ENCODE measurements at regions not wholly inside any gene's neighbourhood (a gene's known extent, or its start where the extent isn't known, plus 50 kb on each side); places are given as distances from the start of the nearest gene placed in this dataset.

DNA sequence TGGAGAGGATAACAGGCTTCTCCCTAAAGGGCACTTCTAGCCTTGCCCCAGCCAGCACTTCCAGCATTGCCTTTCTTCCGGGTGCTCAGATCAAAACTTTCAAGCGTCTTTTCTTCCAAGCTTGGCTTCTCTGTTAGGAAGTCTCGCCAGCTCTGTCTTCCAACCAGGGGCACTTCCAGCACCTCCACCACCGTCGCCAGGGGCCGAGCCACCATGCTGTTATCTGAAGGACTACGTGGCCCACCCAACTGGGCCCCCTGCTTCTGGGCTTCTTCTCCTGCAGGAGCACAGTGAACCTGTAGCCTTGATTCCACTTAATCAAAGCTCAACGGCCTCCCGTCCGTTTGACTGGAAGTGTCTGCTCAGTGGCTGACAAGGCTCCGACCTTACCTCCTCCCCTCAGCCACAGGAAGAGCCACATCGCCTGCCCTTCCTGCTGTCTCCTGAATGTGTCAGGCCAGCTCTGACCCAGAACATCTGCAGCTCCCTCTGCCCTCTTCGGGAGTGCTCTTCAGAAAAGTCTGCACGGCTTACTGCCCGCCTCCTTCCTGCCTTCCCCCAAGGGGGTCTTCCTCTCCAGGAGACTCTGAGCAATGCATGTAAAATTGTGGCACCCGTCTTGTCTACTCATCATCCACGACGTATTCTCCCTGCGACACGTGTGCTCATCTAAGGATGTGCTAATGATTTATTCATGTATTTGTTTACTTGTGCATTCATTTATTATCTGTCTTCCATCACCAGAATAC is 527.0 kb downstream of the CDH26 start:
- DNase-seq = no peak

DNA sequence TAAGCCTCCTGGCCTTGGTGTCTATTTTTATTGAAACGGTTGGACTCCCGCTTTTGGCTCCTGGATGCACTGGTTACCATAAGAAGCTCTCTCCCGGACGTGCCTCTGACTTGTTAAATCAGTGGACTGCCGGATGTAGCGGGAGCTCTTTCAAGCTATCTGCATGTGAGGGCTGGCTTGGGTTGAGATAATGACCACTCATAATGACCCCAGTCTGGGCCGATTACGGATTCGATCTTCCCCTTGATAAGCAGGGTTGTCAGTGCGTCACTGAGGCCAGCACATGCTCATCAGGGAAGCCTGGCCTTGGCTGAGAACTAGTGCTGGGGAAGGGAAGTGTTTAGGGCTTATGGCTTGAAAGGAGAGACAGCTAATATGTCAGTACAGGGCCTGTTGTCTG is 528.1 kb downstream of the CDH26 start:
- DNase-seq = no peak

DNA sequence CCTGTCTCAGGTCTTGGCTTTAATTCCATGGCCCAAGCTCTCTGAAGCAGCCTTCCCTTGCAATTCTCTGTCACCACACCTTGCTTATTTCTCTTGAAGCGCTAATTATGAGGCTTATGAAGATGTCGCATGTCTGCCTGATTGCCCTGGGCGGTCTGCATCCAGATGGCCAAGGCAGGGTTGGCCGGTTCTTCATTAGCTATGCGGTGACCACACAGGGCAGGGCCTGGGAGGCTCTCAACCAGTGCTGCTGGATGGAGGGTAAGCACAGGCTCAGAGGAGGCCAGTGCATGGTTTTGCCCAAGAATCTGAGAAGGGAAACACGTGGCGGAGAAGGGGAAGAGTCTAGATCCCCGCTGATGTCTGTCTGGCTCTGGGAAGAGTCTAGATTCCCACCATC is 528.7 kb downstream of the CDH26 start:
- DNase-seq = no peak

DNA sequence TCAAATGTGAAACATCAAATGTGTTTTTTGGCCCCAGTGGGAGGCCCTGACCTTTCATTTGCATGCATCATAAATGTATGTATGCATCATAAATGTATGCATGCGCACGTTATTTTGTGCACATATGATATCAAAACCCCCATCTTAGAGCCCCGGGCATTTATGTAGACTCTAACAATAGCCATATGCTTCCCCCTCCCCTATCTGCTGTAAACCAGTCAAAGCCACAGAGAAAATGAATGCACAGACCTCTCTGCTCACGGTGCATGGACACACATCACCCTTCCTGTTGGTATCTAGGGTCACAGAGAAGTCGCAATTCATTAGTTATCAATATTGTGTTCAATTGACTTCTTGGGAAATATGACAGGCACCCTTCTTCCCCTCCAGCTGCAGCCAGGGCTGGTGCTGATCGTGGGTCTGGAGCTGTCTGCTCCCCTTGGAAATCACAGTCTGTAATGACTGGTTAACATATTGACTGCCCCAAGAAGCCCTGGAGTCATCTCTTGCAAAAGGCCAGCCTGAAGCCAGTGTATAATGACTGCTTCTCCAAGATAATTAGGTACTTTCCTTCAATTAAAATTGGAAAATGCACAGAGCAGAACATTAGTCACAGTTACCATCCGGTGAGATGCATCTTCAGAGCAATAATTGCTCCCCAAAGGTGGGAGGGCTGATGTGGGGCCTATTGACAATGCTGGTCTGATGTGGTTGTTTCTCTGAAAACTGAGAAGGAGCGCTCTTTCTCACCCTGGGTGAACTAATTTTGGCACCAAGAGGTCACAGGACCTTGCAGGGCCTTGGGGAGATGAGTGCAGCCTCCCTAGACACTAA is 532.2 kb downstream of the CDH26 start:
- DNase-seq = no peak

DNA sequence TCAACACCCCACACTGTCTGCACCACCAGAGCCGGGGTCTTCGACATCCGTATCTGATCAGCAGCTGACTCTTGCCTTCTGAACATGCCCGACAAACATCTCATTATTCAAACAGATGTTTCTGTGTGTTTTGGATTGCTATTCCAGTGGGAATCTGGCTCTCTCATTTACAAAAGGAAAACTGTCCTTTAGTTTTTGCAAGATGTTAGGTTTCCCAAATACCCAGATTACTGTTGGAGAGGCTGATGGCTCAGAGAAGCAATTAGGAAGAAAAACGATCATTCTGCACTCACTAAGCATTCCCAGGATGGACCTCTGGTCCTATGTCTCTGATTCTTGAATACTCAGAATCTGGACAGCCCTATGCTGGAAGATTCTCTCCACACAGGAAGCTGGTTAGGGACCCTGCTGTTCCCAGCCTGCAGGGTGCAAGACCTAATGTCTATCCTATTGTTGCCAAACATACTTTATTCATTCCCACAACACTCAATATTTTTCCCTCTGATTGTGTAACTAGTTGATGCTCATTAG is 532.9 kb downstream of the CDH26 start:
- DNase-seq = no peak

DNA sequence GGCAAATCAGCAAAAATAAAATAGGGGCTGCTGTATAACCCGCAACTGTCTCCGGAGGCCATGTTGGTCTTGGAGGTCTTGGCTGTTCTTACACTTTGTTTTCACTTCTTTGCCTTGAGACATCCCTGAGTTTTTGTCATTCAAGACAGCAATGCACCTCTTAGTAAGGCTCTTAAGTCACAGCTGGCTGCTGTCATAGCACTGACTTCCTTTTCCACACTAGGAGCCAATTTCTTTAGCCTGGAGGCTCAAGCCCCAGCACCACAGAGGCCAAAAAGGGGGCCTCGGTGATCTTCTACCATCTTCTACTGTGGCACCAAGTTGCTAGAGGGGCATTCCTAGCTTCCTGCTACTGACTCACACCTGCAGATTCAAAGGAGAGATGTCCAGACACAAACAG is 536.3 kb downstream of the CDH26 start:
- no peak for DNase-seq

DNA sequence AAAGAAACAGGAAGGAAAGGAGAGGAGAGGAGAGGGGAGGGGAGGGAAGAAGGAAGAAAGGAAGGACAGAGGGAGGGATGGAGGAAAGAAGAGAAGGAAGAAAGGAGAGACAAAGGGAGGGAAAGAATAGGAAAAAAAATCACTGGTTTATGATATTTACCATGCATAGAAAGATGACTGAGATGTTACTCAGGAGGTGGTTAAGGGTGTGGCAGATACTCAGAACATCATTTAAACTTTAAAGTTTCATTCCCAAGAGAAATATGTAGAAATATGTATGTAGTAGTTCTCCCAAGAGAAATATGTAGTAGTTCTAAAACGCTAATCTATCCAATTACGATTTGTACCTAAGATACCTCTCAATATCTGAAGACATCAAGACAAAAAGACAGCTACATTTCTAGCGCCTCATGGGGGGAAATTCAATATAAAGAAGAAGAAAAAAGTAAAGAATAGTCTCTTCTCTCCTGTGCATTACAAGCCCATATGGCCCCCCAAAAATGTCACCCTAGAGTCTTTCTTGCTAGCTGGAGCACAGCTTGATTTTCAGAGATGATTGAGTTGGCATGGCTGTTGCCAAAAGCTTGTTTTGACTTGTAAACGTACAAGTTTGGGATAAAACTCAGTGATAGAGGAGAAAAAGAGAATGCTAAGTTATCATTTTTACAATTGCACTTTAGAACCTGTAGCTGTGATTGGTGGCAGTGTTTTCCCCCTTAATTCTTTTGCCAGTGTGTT is 539.2 kb downstream of the CDH26 start:
- DNase-seq = no peak

DNA sequence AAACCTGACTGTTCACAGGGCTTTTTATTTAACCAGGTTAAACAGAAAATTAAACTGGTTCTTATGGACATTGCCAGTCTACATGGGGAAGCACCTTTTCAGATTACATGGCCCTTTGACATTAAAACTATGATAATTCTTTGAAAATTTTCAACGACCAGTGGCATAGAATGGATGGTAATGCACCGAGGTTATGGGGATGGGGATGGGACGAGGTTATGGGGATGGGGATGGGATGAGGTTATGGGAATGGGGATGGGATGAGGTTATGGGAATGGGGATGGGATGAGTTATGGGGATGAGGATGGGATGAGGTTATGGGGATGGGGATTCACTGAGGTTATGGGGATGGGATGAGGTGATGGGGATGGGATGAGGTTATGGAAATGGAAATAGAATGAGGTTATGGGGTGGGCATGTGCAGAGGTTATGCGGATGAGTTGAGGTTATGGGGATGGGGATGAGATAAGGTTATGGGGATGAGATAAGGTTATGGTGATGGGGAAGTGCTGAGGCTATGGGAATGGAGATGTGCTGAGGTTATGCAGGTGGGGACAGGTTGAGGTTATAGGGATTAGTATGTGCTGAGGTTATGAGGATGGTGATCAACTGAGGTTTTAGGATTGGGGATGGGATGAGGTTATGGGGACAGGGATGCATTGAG is 541.9 kb downstream of the CDH26 start:
- DNase-seq = no peak

DNA sequence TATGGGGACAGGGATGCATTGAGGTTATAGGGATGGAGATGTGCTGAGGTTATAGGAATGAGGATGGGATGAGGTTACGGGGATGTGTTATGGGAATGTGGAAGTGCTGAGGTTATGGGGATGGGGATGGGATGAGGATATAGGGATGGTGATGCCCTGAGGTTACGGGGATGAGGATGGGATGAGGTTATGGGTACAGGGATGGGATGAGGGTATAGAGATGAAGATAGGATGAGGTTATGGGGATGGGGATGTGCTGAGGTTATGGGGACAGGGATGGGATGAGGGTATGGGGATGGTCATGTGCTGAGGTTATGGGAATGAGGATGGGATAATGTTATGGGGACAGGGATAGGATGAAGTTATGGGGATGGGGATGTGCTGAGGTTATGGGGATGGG is 542.8 kb downstream of the CDH26 start:
- DNase-seq = no peak

DNA sequence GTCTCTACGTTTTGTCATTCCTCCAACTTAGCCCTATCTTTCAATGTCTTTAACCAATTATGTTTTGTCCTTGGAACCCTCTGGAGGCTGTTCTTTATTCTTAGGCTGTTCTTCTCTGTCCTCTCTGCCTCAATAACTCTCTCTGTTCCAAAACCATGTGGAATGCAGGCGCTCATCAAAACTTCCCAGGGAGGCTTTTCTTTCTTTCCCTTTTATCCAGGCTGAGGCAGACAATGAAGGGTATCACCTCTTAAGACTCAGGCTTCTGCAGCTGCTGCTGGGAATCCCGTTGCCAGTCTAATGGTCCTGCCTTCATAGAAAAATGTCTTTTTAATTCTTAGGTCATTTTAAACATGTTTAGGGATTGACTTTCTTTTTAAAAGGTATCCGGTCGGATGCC is 544.7 kb downstream of the CDH26 start:
- DNase-seq = no peak

DNA sequence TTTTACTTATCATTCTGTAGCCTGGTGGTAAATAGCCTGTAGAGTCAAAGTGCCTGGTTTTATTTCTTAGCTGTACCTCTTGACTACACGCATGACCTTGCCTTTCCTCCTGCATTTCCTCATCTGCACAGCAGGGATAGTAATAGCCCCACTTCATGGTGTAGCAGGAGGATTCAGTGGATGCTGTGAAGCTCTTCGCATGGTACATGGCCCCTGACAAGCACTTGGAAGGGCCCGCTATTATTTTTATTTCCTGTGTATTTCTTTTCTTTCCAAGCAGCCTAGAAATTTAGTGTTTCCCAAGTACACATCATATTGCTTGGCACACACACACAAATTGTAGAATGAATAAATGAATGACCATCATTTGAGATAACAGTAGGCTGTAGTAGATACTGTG is 547.2 kb downstream of the CDH26 start:
- no peak for DNase-seq

DNA sequence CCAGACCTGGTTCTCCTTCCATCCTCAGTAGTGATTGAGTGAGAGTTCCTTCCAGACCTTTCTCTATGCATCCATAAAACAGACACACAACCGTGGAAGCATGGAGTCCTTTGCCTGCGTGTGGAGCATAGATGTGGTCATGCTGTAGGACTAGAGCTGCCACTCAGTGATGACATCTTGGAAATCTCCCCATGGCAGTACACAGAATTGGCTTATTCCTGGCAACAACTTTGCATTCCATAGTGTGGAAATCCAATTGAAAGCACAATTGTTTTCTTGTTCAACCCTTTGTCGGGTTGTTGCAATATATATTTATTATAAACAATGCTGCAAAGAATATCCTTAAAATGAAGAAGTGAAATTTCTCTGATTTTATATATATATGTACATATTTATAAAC is 547.8 kb downstream of the CDH26 start:
- DNase-seq = no peak

DNA sequence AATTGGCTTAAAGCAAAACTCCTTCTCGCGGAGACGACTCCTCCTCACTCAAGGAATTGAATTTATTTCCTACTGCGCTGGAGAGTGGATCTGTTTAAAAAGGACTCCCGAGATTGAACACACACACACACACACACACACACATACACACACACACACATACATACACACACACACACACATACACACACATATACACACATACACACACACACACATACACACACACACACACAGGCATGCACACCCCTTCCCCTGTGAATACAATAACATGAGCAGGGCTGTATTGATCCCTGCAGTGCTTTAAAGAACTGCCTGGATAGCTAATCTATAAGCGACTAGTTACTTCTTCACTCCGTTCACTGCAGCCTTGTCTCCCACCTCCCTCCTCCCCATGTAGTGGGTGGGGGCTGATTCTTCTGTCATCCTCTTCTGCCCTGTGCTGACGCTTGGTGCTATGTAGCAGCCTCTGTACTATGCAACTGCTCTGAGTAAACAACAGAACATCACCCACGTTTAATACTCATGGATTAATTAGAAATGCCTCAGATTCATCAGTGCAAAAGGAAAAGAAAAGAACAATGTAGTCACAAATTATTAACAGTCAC is 549.0 kb downstream of the CDH26 start:
- DNase-seq = no peak

DNA sequence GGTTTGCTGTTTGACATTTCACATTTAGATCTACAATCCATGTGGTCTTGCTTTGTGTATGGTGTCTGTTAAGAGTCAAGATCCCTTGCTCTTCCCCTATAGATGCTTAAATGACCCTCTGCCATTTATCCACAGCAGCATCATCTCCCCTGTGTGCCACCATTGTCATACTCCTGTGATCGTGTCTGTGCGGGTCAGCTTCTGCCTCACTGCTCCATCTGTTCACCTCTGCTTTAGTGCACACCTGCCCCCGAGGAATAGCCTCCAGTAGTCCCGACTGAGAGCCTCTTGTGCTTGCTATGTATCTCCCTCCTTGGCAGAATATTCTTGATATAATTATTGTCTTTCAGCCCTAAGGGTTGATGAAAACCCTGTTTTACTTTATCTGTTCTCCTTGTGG is 551.2 kb downstream of the CDH26 start:
- no peak for DNase-seq

DNA sequence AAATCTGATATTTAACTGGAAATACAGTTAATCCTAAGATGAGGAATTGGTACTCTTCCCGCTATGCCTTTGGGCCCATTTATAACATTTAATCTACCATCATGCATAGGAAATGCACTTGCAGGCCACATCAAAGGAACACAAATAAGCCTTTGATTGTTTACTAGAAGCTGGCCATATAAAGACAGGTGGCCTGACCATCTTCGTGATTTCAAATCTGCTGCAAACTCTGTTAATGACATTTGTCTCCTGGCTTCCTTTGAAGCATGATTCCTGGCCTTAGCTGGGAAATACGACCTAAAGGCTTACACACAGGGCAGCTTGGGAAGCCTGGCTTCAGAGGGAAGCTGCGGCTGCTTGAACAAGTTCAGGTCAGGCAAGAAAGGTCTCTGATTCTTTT is 552.1 kb downstream of the CDH26 start:
- no peak for DNase-seq

DNA sequence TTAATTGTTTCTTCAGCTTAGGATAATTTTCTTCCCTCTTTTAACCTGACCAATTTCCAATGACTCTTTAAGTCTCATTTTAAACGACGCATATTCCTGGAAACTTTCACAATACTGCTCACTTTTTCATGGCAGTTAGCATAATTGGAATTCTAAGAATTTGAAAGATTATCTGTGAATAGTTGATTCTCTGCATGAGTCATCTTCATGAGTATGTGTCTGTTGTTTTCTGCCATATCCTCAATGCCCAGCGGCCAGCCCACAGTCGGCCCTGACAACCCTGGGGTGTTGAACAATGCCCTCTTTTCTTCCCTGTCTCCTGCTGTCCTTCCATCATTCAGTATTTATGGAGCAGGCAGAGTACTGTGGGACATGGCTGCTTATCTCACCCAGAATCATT is 554.2 kb downstream of the CDH26 start:
- DNase-seq = no peak

DNA sequence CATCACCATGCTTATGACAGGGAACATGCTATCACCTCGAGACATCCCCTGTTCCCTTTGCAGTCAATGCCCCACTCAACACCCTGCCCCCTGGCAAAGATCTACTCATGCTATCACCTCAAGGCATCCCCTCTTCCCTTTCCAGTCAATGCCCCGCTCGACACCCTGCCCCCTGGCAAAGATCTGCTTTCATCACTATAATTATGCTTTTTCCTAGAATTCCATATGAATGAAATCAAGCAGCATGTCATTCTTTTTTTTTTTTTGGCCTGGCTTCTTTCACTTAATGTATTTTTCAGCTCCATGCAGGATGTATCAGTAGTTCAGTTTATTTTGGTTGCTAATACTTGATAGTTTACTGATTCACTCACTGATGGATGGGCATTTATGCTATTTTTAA is 554.9 kb downstream of the CDH26 start:
- no peak for DNase-seq

DNA sequence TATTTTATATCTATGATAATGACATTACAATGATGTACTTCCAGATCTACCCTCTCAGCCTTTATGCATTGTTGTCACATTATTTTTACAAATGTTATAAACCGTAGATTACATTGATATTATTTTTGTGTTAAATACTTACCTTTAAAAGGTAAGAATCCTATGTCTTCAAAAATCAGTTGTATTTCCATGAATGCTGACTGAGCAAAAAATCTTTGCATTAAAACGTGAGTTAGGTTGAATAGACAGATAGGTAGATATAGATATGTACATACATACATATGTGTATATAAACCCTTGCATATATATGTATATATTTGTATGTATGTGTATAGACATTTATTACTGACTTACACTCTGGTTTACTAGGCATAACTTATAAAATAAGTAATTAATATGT is 558.2 kb downstream of the CDH26 start:
- no peak for DNase-seq

DNA sequence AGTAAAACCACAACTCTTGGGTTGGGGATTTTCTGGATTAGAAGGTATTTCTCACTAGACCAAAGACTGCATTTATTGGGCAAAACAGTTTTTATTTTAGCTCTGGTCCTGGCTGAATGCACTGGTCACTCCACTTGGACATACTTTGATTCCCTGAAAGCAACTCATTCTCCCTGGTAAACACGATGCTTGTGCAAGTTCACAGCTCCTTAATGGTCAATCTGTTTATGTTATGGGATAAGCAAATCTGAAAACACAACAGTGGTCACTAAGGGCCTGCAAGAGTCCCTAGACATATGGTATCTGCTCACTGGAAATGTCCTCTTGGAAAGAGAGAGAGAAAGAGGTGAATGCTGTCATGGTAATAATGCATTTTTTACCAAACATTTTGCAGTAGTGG is 559.8 kb downstream of the CDH26 start:
- DNase-seq = no peak

DNA sequence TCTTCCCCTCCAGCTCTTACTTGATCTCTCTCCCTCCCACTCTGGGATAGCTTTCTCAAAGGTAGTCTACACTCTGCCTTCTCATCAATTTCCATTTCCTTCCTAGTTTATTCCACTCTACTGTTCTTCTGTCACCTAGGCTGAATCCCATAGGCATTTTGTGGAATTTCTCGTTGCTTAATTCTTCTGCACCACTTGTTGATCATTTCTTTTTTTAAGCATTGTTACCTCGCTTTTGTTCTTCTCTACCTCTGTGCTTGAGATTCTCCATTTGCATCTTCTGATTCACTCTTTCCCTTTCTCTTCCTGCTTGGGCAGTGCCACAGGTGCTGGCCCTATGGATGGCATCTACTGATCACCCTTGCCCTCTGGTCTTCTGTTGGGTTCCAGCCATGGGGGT is 567.2 kb downstream of the CDH26 start:
- DNase-seq = no peak

DNA sequence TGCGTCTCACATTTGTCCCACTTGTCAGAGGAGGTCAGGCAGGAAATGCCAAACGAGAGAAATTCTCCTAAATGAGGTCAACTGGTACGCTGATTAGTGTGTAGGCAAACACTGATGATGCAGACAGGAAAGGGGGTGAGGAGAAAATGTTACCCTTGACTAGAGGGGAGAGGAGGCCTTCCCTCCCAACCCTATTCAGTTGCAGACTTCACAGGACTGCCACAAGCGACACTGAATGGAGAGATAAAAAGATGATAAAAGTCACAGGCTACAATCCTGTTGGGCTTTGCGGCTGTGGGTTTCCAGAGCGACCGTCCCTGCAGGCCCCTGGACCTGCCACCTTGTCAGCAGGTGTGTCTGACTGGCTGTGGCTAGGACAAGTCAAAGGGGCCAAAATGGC is 569.4 kb downstream of the CDH26 start:
- no peak for DNase-seq

DNA sequence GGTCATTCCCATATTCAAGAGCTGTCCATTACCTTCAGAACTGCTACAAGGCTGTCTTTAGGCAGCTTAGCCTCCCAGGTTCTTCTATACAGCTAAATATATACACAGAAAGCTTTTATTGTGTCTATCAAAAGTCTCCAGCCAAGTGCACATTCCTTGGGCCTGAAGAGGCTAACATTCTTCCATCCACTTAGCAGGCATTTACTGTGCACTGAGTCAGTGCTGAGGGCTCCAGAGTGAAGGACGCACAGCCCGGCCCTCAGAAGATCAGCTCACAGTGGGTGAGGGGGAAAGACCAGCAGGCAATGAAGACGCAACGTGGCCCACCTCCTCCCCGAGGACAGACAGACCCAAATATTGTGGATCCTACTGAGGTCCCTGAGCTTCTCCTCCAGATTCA is 569.9 kb downstream of the CDH26 start:
- no peak for DNase-seq

DNA sequence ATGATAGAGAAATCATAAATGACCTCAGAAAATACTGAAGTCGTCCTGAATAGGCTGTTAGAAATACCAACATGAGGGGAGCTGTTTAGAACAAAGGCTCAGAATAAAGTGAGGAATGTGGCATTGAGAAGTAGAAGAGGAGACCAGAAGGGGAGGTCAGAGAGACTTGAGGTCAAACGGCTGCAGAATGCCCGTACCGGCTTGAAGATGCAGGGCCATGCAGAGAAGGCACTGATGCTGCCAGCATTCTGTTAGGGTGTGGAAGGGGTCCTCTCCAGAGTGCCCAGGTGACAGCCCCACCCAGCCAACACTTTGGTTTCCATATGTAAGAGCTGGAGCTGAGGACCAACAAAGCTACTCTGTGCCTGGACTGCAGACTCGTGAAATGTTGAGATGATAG is 570.9 kb downstream of the CDH26 start:
- DNase-seq = no peak

All from activated CD4-positive, alpha-beta T cell treated with anti-CD3 and anti-CD28 coated beads, Interleukin-10, Interleukin-2, amounts not matched to agents 100 ng/mL and 50 ng/mL, durations not matched to agents 16 hours and 8 hours (primary cell).